HEK293 (cell line): ENCODE measurements at regions not wholly inside any gene's neighbourhood (a gene's known extent, or its start where the extent isn't known, plus 50 kb on each side); places are given as distances from the start of the nearest gene placed in this dataset.

Source experiments
- CTCF ChIP-seq: fragments of 450-650 bp; formaldehyde crosslinking; IDR thresholded peaks from 2 replicates; pipeline ENCODE4 v1.5.1; 2016; ENCODE audit warnings: missing biosample characterization, missing genetic modification characterization
- SETDB1 ChIP-seq: IDR thresholded peaks from one replicate; pipeline ENCODE4 v1.6.1; 2017; ENCODE audit warnings: mild to moderate bottlenecking, low read length, moderate library complexity, mixed read lengths; ENCODE audit not compliant: insufficient read length
- YY1 ChIP-seq: fragments of 450-650 bp; formaldehyde crosslinking; IDR thresholded peaks from 2 replicates; pipeline ENCODE4 v1.5.1; 2018; ENCODE audit warnings: missing biosample characterization, missing genetic modification characterization
- ZBTB7A ChIP-seq: fragments of 450-650 bp; formaldehyde crosslinking; IDR thresholded peaks from 2 replicates; pipeline ENCODE4 v1.5.1; 2016; ENCODE audit warnings: low read depth, missing biosample characterization, missing genetic modification characterization
- ZNF2 ChIP-seq: fragments of 450-650 bp; formaldehyde crosslinking; IDR thresholded peaks from 2 replicates; pipeline ENCODE4 v1.5.1; 2016; ENCODE audit warnings: missing biosample characterization, missing genetic modification characterization
- ZNF391 ChIP-seq: fragments of 450-650 bp; formaldehyde crosslinking; IDR thresholded peaks from 2 replicates; pipeline ENCODE4 v1.5.1; 2016; ENCODE audit warnings: low read depth, missing biosample characterization, missing genetic modification characterization, borderline replicate concordance
- ZNF473 ChIP-seq: fragments of 450-650 bp; formaldehyde crosslinking; IDR thresholded peaks from 2 replicates; pipeline ENCODE4 v1.5.1; 2017; ENCODE audit warnings: missing biosample characterization, missing genetic modification characterization
- ZNF510 ChIP-seq: fragments of 450-650 bp; formaldehyde crosslinking; IDR thresholded peaks from 2 replicates; pipeline ENCODE4 v1.5.1; 2018; ENCODE audit warnings: mild to moderate bottlenecking, missing genetic modification characterization, missing biosample characterization; ENCODE audit not compliant: insufficient replicate concordance

DNA sequence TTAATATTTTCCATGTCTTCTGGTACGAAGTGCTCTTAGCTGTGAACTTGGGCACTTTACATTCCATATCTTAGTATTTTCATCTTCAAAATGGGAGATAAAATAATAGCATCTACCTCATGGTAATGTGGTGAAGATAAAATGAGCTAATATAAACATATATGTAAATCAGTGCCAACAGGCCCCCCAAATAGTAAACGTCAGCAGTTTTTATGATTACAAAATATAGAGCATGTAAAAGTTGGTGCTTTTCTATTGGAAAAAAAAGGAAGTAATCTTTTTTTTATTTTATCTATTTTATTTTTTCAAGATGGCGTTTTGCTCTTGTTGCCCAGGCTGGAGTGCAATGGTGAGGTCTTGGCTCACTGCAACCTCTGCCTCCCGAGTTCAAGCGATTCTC lies 291.1 kb upstream of the PRDM9 start:
- TF ChIP-seq ZNF2 (tag by site-specific recombination) (no peak), CTCF (tag by site-specific recombination) (no peak), YY1 (tag by site-specific recombination) (no peak), ZNF510 (tag by site-specific recombination) (no peak), ZNF473 (tag by site-specific recombination) (no peak), SETDB1 (no peak), ZBTB7A (no peak), ZNF391 (no peak)
